B cell (primary cell): ENCODE measurements at regions not wholly inside any gene's neighbourhood (a gene's known extent, or its start where the extent isn't known, plus 50 kb on each side); places are given as distances from the start of the nearest gene placed in this dataset.

Experiments
- ATAC-seq: fragments of 200-7000 bp; cut with Tn5 transposase; one replicate; pipeline ENCODE4 v1.10.0; 2021; ENCODE audit warnings: low read depth, mild to moderate bottlenecking, moderate number of reproducible peaks, moderate library complexity
- CTCF ChIA-PET: fragments of 350-600 bp; sonication (Branson Sonifier 250); formaldehyde crosslinking; loops from one replicate; lab custom pipeline; 2021; ENCODE audit warnings: antibody characterized with exemption, inconsistent platforms; lab: Charles Lee
- POLR2A ChIA-PET: fragments of 350-600 bp; sonication (Branson Sonifier 250); formaldehyde crosslinking; loops from one replicate; lab custom pipeline; 2021; ENCODE audit warnings: antibody characterized with exemption; lab: Charles Lee
- DNase-seq: peaks from one replicate; pipeline ENCODE4 v3.0.0; 2013
- H2AFZ ChIP-seq: 2 replicates; pipeline ENCODE4 v1.6.1; 2012; ENCODE audit warnings: mild to moderate bottlenecking, low read depth, low read length; ENCODE audit not compliant: insufficient read depth, poor library complexity, severe bottlenecking
- H3K27ac ChIP-seq, 2 donors: 1 replicate in 1 of 2; 2 replicates in 1 of 2; pipeline ENCODE4 v1.5.1; 2012 to 2013; ENCODE audit warnings: low read length in 2 of 2, mild to moderate bottlenecking in 2 of 2, moderate library complexity in 1 of 2
- H3K27me3 ChIP-seq, 4 experiments: fragments of 200-600 bp in 1 of 4; sonication (generic) in 1 of 4; replicated peaks in 1 of 4; 1 replicate in 2 of 4; 2 replicates in 2 of 4; pipeline versions ENCODE4 v1.6.1 to v1.7.0; 2013 to 2016; ENCODE audit warnings: low read length in 3 of 4, mild to moderate bottlenecking in 2 of 4, mixed read lengths in 1 of 4, moderate library complexity in 1 of 4; ENCODE audit not compliant: insufficient read depth in 4 of 4, control insufficient read depth in 3 of 4; ENCODE audit errors: control extremely low read depth in 1 of 4
- H3K36me3 ChIP-seq, 2 experiments: replicated peaks in 1 of 2; 1 replicate in 1 of 2; 2 replicates in 1 of 2; pipeline versions ENCODE4 v1.6.1 to v1.7.1; 2013; ENCODE audit warnings: low read length in 1 of 2; ENCODE audit not compliant: insufficient read depth in 2 of 2, control insufficient read depth in 1 of 2; ENCODE audit errors: control extremely low read depth in 1 of 2, extremely low read depth in 1 of 2
- H3K4me1 ChIP-seq, 2 donors: fragments of 200-600 bp in 1 of 2; sonication (generic) in 1 of 2; 1 replicate in 1 of 2; 2 replicates in 1 of 2; pipeline versions ENCODE4 v1.5.1 to v1.6.1; 2013 to 2017; ENCODE audit warnings: low read length in 2 of 2; ENCODE audit not compliant: control insufficient read depth in 2 of 2, insufficient read depth in 2 of 2
- H3K4me2 ChIP-seq: replicated peaks from 2 replicates; pipeline ENCODE3; 2012; ENCODE audit warnings: mild to moderate bottlenecking, low read depth, low read length; ENCODE audit not compliant: poor library complexity, severe bottlenecking
- H3K4me3 ChIP-seq, 5 experiments: fragments of 200-600 bp in 1 of 5; sonication (generic) in 1 of 5; 1 replicate in 3 of 5; 2 replicates in 2 of 5; pipeline versions ENCODE4 v1.5.1 to v1.7.0; 2011 to 2016; ENCODE audit warnings: low read length in 4 of 5, mild to moderate bottlenecking in 4 of 5, low read depth in 2 of 5, control low read depth in 1 of 5, moderate library complexity in 1 of 5; ENCODE audit not compliant: insufficient read depth in 1 of 5; ENCODE audit errors: control extremely low read depth in 1 of 5, extremely low read depth in 1 of 5
- H3K79me2 ChIP-seq: fragments of 200-600 bp; sonication (generic); one replicate; pipeline ENCODE4 v1.6.0; 2016; ENCODE audit warnings: low read length; ENCODE audit not compliant: control insufficient read depth, insufficient read depth
- H3K9ac ChIP-seq: fragments of 200-600 bp; sonication (generic); 2 replicates; pipeline ENCODE4 v1.6.1; 2017; ENCODE audit warnings: mild to moderate bottlenecking, low read length, moderate library complexity
- H3K9me3 ChIP-seq, 3 donors: one replicate each; pipeline versions ENCODE4 v1.6.1 to v1.7.1; 2013; ENCODE audit warnings: low read length in 2 of 3; ENCODE audit not compliant: control insufficient read depth in 2 of 3, insufficient read depth in 1 of 3; ENCODE audit errors: control extremely low read depth in 1 of 3
- H4K20me1 ChIP-seq: 2 replicates; pipeline ENCODE4 v1.6.0; 2012; ENCODE audit warnings: mild to moderate bottlenecking, low read length; ENCODE audit not compliant: insufficient read depth, control insufficient read depth, poor library complexity, severe bottlenecking
- H3K27ac Mint-ChIP-seq: one replicate; pipeline ENCODE4 v1.8.0; 2021; ENCODE audit warnings: mixed read lengths
- H3K27me3 Mint-ChIP-seq: one replicate; pipeline ENCODE4 v1.8.0; 2021; ENCODE audit warnings: mixed read lengths
- H3K4me1 Mint-ChIP-seq: one replicate; pipeline ENCODE4 v1.8.0; 2021; ENCODE audit warnings: mixed read lengths
- H3K4me3 Mint-ChIP-seq: one replicate; pipeline ENCODE4 v1.8.0; 2021; ENCODE audit warnings: mixed read lengths
- H3K9me3 Mint-ChIP-seq: one replicate; pipeline ENCODE4 v1.8.0; 2022; ENCODE audit warnings: mixed read lengths; ENCODE audit not compliant: insufficient read depth
- CTCF ChIP-seq: fragments of 200-600 bp; IDR thresholded peaks from one replicate; pipeline ENCODE4 v1.8.0; 2022; ENCODE audit warnings: antibody characterized with exemption, mild to moderate bottlenecking
- EZH2 ChIP-seq: IDR thresholded peaks from 2 replicates; pipeline ENCODE4 v1.6.1; 2012; ENCODE audit warnings: borderline replicate concordance, low read depth, mild to moderate bottlenecking, moderate library complexity, low read length; ENCODE audit not compliant: insufficient read depth, poor library complexity, severe bottlenecking
- WGBS: methylation state at CpG from one replicate; pipeline ENCODE4 v1.1.5; 2013; ENCODE audit warnings: missing lambda C conversion rate; ENCODE audit not compliant: insufficient coverage; 5-methylcytosine and 5-hydroxymethylcytosine counted together
- intact Hi-C: fragments of 100-400 bp; cut with micrococcal nuclease; formaldehyde crosslinking; loops from one replicate; pipeline ENCODE4 v1.10.0; 2022

GRCh38 chr9:92190536-92190790 is 75.2 kb upstream of the SPTLC1 start:
- H3K27ac ChIP-seq = no peak overlapping the region
- no peaks in the 10 kb centered on the region for H4K20me1 ChIP-seq
- H3K79me2 ChIP-seq = no peaks in the 10 kb centered on the region
- H3K9ac ChIP-seq = no peak overlapping the region
- H3K4me3 Mint-ChIP-seq = no peak overlapping the region
- POLR2A ChIA-PET = no interaction called here
- no peaks in the 10 kb centered on the region for H3K9me3 Mint-ChIP-seq
- no peaks in the 10 kb centered on the region for H3K4me1 Mint-ChIP-seq
- no peaks in the 10 kb centered on the region for H3K4me1 ChIP-seq
- TF ChIP-seq CTCF (no peak), EZH2 (no peak)
- H3K36me3 ChIP-seq = no peaks in the 10 kb centered on the region
- peaks cover 0 to 3% (median 0%) of the 10 kb centered on the region in 4 experiments for H3K27me3 ChIP-seq
- peaks cover 25% of the 10 kb centered on the region for H3K27me3 Mint-ChIP-seq
- ATAC-seq = no peak
- no peak overlapping the region for H2AFZ ChIP-seq
- H3K27ac Mint-ChIP-seq = no peak overlapping the region
- intact Hi-C loops = no loop called here
- H3K4me3 ChIP-seq = no peak overlapping the region
- CTCF ChIA-PET = no interaction called here
- peaks cover 0 to under 1% (median 0%) of the 10 kb centered on the region in 3 donors for H3K9me3 ChIP-seq
- DNase-seq = no peak
- WGBS = 100% methylated on average over 2 of the region's 2 CpGs
- no peak overlapping the region for H3K4me2 ChIP-seq

DNA sequence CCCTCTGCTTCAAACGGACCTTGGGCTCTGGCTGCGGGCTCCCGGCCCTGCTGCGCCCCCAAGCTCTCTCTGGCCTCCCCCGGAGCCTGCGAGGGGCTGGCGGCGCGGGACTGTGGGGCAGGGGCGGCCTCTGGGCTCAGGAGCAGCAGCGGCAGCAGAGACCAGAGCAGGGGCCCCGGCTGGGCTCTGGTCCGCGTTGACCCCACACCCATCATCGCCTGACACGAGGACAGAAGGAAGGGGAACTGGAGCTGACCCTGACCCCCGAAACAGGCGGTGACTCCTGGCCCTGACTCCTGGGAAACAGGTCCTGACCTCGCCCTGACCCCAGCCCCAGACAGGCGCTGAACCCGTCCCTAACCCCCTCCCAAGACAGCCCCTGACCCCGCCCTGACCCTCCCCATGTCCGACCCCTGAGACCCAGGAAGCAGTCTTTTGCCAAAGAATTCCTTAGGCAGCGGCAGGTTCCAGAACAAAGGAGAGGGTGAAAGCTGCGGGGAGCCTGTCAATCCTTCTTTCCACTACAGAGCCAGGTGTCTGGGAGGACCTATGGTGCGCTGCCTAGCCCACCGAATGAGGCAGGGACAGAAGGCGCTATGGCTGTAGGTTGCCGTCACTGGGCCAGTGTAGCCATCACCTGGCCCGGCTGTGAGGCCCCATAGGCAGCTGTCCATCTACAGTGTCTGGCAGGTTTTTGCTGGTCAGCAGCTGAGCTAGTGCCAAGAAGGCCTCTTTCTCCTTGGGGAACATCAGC is 74.7 kb upstream of the SPTLC1 start:
- H3K9me3 ChIP-seq = no peaks in the 10 kb centered on the region
- no peak overlapping the region for H3K27ac Mint-ChIP-seq
- intact Hi-C loops = no loop called here
- ATAC-seq = no peak
- H3K4me1 Mint-ChIP-seq = no peaks in the 10 kb centered on the region
- H3K9me3 Mint-ChIP-seq = no peaks in the 10 kb centered on the region
- no peaks in the 10 kb centered on the region for H3K36me3 ChIP-seq
- H4K20me1 ChIP-seq = no peaks in the 10 kb centered on the region
- H3K4me3 ChIP-seq = no peak overlapping the region
- no peak overlapping the region for H3K4me3 Mint-ChIP-seq
- TF ChIP-seq CTCF = no peak
- TF ChIP-seq EZH2 = no peak
- DNase-seq = no peak
- POLR2A ChIA-PET = no interaction called here
- H3K79me2 ChIP-seq = no peaks in the 10 kb centered on the region
- H3K4me2 ChIP-seq = no peak overlapping the region
- CTCF ChIA-PET = no interaction called here
- peaks cover 20% of the 10 kb centered on the region for H3K27me3 Mint-ChIP-seq
- WGBS = 91% methylated on average over 30 of the region's 30 CpGs
- no peak overlapping the region for H2AFZ ChIP-seq
- H3K27ac ChIP-seq = no peak overlapping the region
- no peaks in the 10 kb centered on the region for H3K4me1 ChIP-seq
- peaks cover 0 to 3% (median 0%) of the 10 kb centered on the region in 4 experiments for H3K27me3 ChIP-seq
- H3K9ac ChIP-seq = no peak overlapping the region
